Panc1 (cell line): ENCODE measurements at regions not wholly inside any gene's neighbourhood (a gene's known extent, or its start where the extent isn't known, plus 50 kb on each side); places are given as distances from the start of the nearest gene placed in this dataset.

ENCODE experiments used
- CTCF ChIP-seq: fragments of 450-650 bp; IDR thresholded peaks from 2 replicates; pipeline ENCODE4 v1.5.1; 2017; ENCODE audit warnings: mild to moderate bottlenecking
- POLR2AphosphoS5 ChIP-seq: IDR thresholded peaks from 2 replicates; pipeline ENCODE4 v1.6.1; 2012; ENCODE audit warnings: mild to moderate bottlenecking, low read depth, low read length, moderate library complexity
- REST ChIP-seq, 2 experiments: IDR thresholded peaks; 2 replicates each; pipeline ENCODE4 v1.6.1; 2011 to 2012; ENCODE audit warnings: low read depth in 2 of 2, control low read depth in 1 of 2, low read length in 1 of 2, mild to moderate bottlenecking in 1 of 2, moderate library complexity in 1 of 2; ENCODE audit not compliant: insufficient read depth in 1 of 2
- TCF7L2 ChIP-seq: IDR thresholded peaks from 2 replicates; pipeline ENCODE4 v1.6.1; 2011; ENCODE audit warnings: mild to moderate bottlenecking, low read depth, low read length, inconsistent platforms

GRCh38 chr17:51425773-51426172 is 165.4 kb downstream of the UTP18 start:
- TF ChIP-seq CTCF (no peak), TCF7L2 (no peak), POLR2AphosphoS5 (no peak), REST (IDR thresholded peaks at IDR 0.05; ENCODE audit: insufficient read depth in 1 of 2, low read depth in 2 of 2, low read length in 1 of 2) (no peak)
